ENCODE measurements at regions not wholly inside any gene's neighbourhood (a gene's known extent, or its start where the extent isn't known, plus 50 kb on each side); places are given as distances from the start of the nearest gene placed in this dataset.
"Not testable (repeated sequence)": the region's sequence is repeated elsewhere in the genome, so short reads cannot be mapped to it uniquely, and the experiment has no call there.

GRCh38 chr6:9292975-9293374 lies 857.6 kb upstream of the SLC35B3 start:
- H3K4me1 ChIP-seq (ENCODE audit: control insufficient read depth in 1 of 2, insufficient read depth in 2 of 2, low read length in 2 of 2): no peaks in the 10 kb centered on the region
- H3K4me3 ChIP-seq (replicated peaks in 1 of 2; ENCODE audit: low read depth in 1 of 2, low read length in 2 of 2): no peak overlapping the region
- DNase-seq (ENCODE audit: low read depth, low spot score): no peak
- ChIA-PET CTCF (no interaction called here), POLR2A (no interaction called here), RAD21 (ENCODE audit: low non-redundant PET in 1 of 2, low total read pairs in 2 of 2, uncharacterized antibody in 2 of 2, unreplicated experiment in 2 of 2) (no interaction called here)
- no peaks in the 10 kb centered on the region for H4K20me1 ChIP-seq (ENCODE audit: insufficient read depth)
- no peaks in the 10 kb centered on the region for H3K9me3 ChIP-seq (ENCODE audit: control insufficient read depth in 1 of 2, insufficient read depth in 1 of 2, low read depth in 1 of 2, low read length in 2 of 2)
- no peak overlapping the region for H3K4me2 ChIP-seq (ENCODE audit: low read length)
- H3K27ac ChIP-seq (ENCODE audit: low read depth, low read length): no peak overlapping the region
- intact Hi-C loops (cut with micrococcal nuclease): no loop called here
- no peak for ATAC-seq
- BruUV-seq (replicated peaks): no TSS peak
- no peak overlapping the region for H3K9ac ChIP-seq (ENCODE audit: low read length)
- TF ChIP-seq ZFX (IDR thresholded peaks at IDR 0.05): no peak
- no peak for TF ChIP-seq YY1 (IDR thresholded peaks at IDR 0.05; ENCODE audit: extremely low read depth, insufficient replicate concordance, low read depth, low read length)
- TF ChIP-seq ATF3 (IDR thresholded peaks at IDR 0.05): no peak
- TF ChIP-seq POLR2A (IDR thresholded peaks at IDR 0.05; ENCODE audit: borderline replicate concordance, extremely low read depth, insufficient read depth, insufficient read length): no peak
- no peak for TF ChIP-seq SP1 (IDR thresholded peaks at IDR 0.05; ENCODE audit: low read depth)
- TF ChIP-seq CEBPB (IDR thresholded peaks at IDR 0.05; ENCODE audit: low read depth): no peak
- peaks cover 3% of the 10 kb centered on the region; the same call in 1 of the 2 replicates for H3K27me3 ChIP-seq (ENCODE audit: insufficient read depth, low read length)
- H2AFZ ChIP-seq (ENCODE audit: low read depth, low read length, poor library complexity, severe bottlenecking): no peak overlapping the region
- no peaks in the 10 kb centered on the region for H3K36me3 ChIP-seq (ENCODE audit: control insufficient read depth in 1 of 2, insufficient read depth in 2 of 2, low read length in 2 of 2)
- no peaks in the 10 kb centered on the region for H3K79me2 ChIP-seq (ENCODE audit: insufficient read depth, low read length)
- no peaks in the 10 kb centered on the region for H3K9me2 ChIP-seq (ENCODE audit: insufficient read depth)

DNA sequence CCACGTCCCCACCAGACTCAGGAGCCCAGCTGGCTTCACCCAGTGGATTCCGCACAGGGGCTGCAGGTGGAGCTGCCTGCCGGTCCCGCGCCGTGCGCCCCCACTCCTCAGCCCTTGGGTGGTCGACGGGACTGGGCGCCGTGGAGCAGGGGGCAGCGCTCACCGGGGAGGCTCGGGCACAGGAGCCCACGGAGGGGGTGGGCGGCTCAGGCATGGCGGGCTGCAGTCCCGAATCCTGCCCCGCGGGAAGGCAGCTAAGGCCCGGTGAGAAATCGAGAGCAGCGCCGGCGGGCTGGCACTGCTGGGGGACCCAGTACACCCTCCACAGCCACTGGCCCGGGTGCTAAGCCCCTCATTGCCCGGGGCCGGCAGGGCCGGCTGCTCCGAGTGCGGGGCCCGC lies 855.0 kb upstream of the SLC35B3 start:
- H2AFZ ChIP-seq (ENCODE audit: low read depth, low read length, poor library complexity, severe bottlenecking); H3K9me3 ChIP-seq (ENCODE audit: control insufficient read depth in 1 of 2, insufficient read depth in 1 of 2, low read depth in 1 of 2, low read length in 2 of 2); H3K27ac ChIP-seq (ENCODE audit: low read depth, low read length); H3K9ac ChIP-seq (ENCODE audit: low read length); H3K27me3 ChIP-seq (ENCODE audit: insufficient read depth, low read length); CTCF ChIA-PET; POLR2A ChIA-PET; H3K4me1 ChIP-seq (ENCODE audit: control insufficient read depth in 1 of 2, insufficient read depth in 2 of 2, low read length in 2 of 2); H3K36me3 ChIP-seq (ENCODE audit: control insufficient read depth in 1 of 2, insufficient read depth in 2 of 2, low read length in 2 of 2); RAD21 ChIA-PET (ENCODE audit: low non-redundant PET in 1 of 2, low total read pairs in 2 of 2, uncharacterized antibody in 2 of 2, unreplicated experiment in 2 of 2); H3K9me2 ChIP-seq (ENCODE audit: insufficient read depth); H3K4me2 ChIP-seq (ENCODE audit: low read length); H3K79me2 ChIP-seq (ENCODE audit: insufficient read depth, low read length); H3K4me3 ChIP-seq (replicated peaks in 1 of 2; ENCODE audit: low read depth in 1 of 2, low read length in 2 of 2); intact Hi-C loops (cut with micrococcal nuclease); BruUV-seq (replicated peaks); H4K20me1 ChIP-seq (ENCODE audit: insufficient read depth); ATAC-seq; DNase-seq (ENCODE audit: low read depth, low spot score): not testable (repeated sequence)
